Trophoblast cell (in vitro differentiated cells and primary cell): ENCODE measurements at regions not wholly inside any gene's neighbourhood (a gene's known extent, or its start where the extent isn't known, plus 50 kb on each side); places are given as distances from the start of the nearest gene placed in this dataset.
"Not testable (repeated sequence)": the region's sequence is repeated elsewhere in the genome, so short reads cannot be mapped to it uniquely, and the experiment has no call there.

Experiments
- DNase-seq, 2 donors: peaks; one replicate each; pipeline ENCODE4 v3.0.0-alpha.2; 2016
- H2AFZ ChIP-seq: 2 replicates; pipeline ENCODE4 v1.6.1; 2013; ENCODE audit warnings: low read length, moderate library complexity, mild to moderate bottlenecking; ENCODE audit not compliant: insufficient read depth, poor library complexity
- H2AK5ac ChIP-seq: 2 replicates; pipeline ENCODE4 v1.6.1; 2013; ENCODE audit warnings: mild to moderate bottlenecking, low read length
- H2BK120ac ChIP-seq: 2 replicates; pipeline ENCODE4 v1.6.1; 2013; ENCODE audit warnings: low read length, mild to moderate bottlenecking, moderate library complexity; ENCODE audit not compliant: insufficient read depth, poor library complexity
- H2BK12ac ChIP-seq: 2 replicates; pipeline ENCODE4 v1.6.1; 2013; ENCODE audit warnings: mild to moderate bottlenecking, low read length, moderate library complexity
- H2BK5ac ChIP-seq: 2 replicates; pipeline ENCODE4 v1.6.1; 2013; ENCODE audit warnings: low read length, low read depth, moderate library complexity, mild to moderate bottlenecking; ENCODE audit not compliant: poor library complexity
- H3K14ac ChIP-seq: 2 replicates; pipeline ENCODE4 v1.6.1; 2013; ENCODE audit warnings: mild to moderate bottlenecking, low read length
- H3K18ac ChIP-seq: 2 replicates; pipeline ENCODE4 v1.6.1; 2013; ENCODE audit warnings: mild to moderate bottlenecking, low read length
- H3K23ac ChIP-seq: 2 replicates; pipeline ENCODE4 v1.6.1; 2013; ENCODE audit warnings: low read length
- H3K27ac ChIP-seq: 2 replicates; pipeline ENCODE4 v1.5.1; 2013; ENCODE audit warnings: low read depth, mild to moderate bottlenecking, inconsistent platforms, low read length, moderate library complexity
- H3K27me3 ChIP-seq: 2 replicates; pipeline ENCODE4 v1.6.1; 2013; ENCODE audit warnings: inconsistent platforms, mild to moderate bottlenecking, low read length, moderate library complexity; ENCODE audit not compliant: insufficient read depth
- H3K36me3 ChIP-seq, 2 experiments: 1 replicate in 1 of 2; 2 replicates in 1 of 2; pipeline ENCODE4 v1.6.1; 2013; ENCODE audit warnings: low read length in 2 of 2, mild to moderate bottlenecking in 2 of 2, moderate library complexity in 1 of 2; ENCODE audit not compliant: insufficient read depth in 2 of 2, control insufficient read depth in 1 of 2
- H3K4ac ChIP-seq: 2 replicates; pipeline ENCODE4 v1.6.1; 2013; ENCODE audit warnings: low read depth, mild to moderate bottlenecking, low read length, moderate library complexity
- H3K4me1 ChIP-seq, 2 experiments: 1 replicate in 1 of 2; 2 replicates in 1 of 2; pipeline ENCODE4 v1.6.1; 2013; ENCODE audit warnings: low read length in 2 of 2, mild to moderate bottlenecking in 2 of 2, moderate library complexity in 1 of 2; ENCODE audit not compliant: insufficient read depth in 2 of 2, control insufficient read depth in 1 of 2
- H3K4me2 ChIP-seq: 2 replicates; pipeline ENCODE4 v1.6.1; 2013; ENCODE audit warnings: inconsistent platforms, mild to moderate bottlenecking, low read length, moderate library complexity
- H3K4me3 ChIP-seq: 2 replicates; pipeline ENCODE4 v1.5.1; 2013; ENCODE audit warnings: mild to moderate bottlenecking, low read depth, low read length, inconsistent platforms
- H3K79me1 ChIP-seq: one replicate; pipeline ENCODE4 v1.6.1; 2013; ENCODE audit warnings: low read length
- H3K79me2 ChIP-seq: 2 replicates; pipeline ENCODE4 v1.6.1; 2013; ENCODE audit warnings: low read length, mild to moderate bottlenecking; ENCODE audit not compliant: control insufficient read depth, insufficient read depth, poor library complexity
- H3K9ac ChIP-seq: 2 replicates; pipeline ENCODE4 v1.6.1; 2013; ENCODE audit warnings: mild to moderate bottlenecking, low read length
- H3K9me3 ChIP-seq: 2 replicates; pipeline ENCODE4 v1.6.1; 2013; ENCODE audit warnings: low read depth, mild to moderate bottlenecking, control low read depth, inconsistent platforms, low read length; ENCODE audit not compliant: insufficient read depth
- H4K12ac ChIP-seq: 2 replicates; pipeline ENCODE4 v1.6.1; 2013; ENCODE audit warnings: low read depth, mild to moderate bottlenecking, low read length, moderate library complexity
- H4K8ac ChIP-seq: 2 replicates; pipeline ENCODE4 v1.6.1; 2013; ENCODE audit warnings: low read depth, mild to moderate bottlenecking, low read length, moderate library complexity
- H4K91ac ChIP-seq: one replicate; pipeline ENCODE4 v1.6.1; 2013; ENCODE audit warnings: low read depth, mild to moderate bottlenecking, low read length, moderate library complexity
- WGBS: extraction: QIAGEN DNeasy Blood & Tissue Kit; methylation state at CpG from one replicate; pipeline ENCODE4 v1.1.7; 2013; ENCODE audit warnings: missing lambda C conversion rate; ENCODE audit not compliant: insufficient read length, insufficient coverage; ENCODE audit errors: extremely low coverage; 5-methylcytosine and 5-hydroxymethylcytosine counted together

GRCh38 chr1:14282707-14283106 lies 315.8 kb upstream of the KAZN start:
- no peak overlapping the region for H3K27ac ChIP-seq
- H2AFZ ChIP-seq, result no peak overlapping the region
- H3K79me2 ChIP-seq, result no peaks in the 10 kb centered on the region
- no peak overlapping the region for H2AK5ac ChIP-seq
- H3K36me3 ChIP-seq, result no peaks in the 10 kb centered on the region
- no peak overlapping the region for H4K12ac ChIP-seq
- H3K27me3 ChIP-seq, result no peaks in the 10 kb centered on the region
- no peak overlapping the region for H4K91ac ChIP-seq
- no peaks in the 10 kb centered on the region for H3K79me1 ChIP-seq
- H3K23ac ChIP-seq, result no peak overlapping the region
- H3K18ac ChIP-seq, result no peak overlapping the region
- no peak for DNase-seq
- H2BK120ac ChIP-seq, result no peak overlapping the region
- H3K9me3 ChIP-seq, result no peaks in the 10 kb centered on the region
- no CpG with 5 or more reads among the region's 7 CpGs for WGBS
- H2BK5ac ChIP-seq, result no peak overlapping the region
- H3K4me1 ChIP-seq, result no peaks in the 10 kb centered on the region
- H3K14ac ChIP-seq, result no peak overlapping the region
- H3K4me3 ChIP-seq, result no peak overlapping the region
- no peak overlapping the region for H3K9ac ChIP-seq
- no peak overlapping the region for H3K4me2 ChIP-seq
- no peak overlapping the region for H2BK12ac ChIP-seq
- no peak overlapping the region for H3K4ac ChIP-seq
- no peak overlapping the region for H4K8ac ChIP-seq

- no peaks in the 10 kb centered on the region for H3K36me3 ChIP-seq
- no peak overlapping the region for H4K91ac ChIP-seq
- no peak overlapping the region for H4K8ac ChIP-seq
- H2AK5ac ChIP-seq, result no peak overlapping the region
- H2AFZ ChIP-seq, result no peak overlapping the region
- H2BK120ac ChIP-seq, result no peak overlapping the region
- WGBS, result no CpG with 5 or more reads among the region's 2 CpGs
- H3K79me1 ChIP-seq, result no peaks in the 10 kb centered on the region
- no peak overlapping the region for H4K12ac ChIP-seq
- H3K27ac ChIP-seq, result no peak overlapping the region
- no peaks in the 10 kb centered on the region for H3K27me3 ChIP-seq
- H3K18ac ChIP-seq, result no peak overlapping the region
- no peak overlapping the region for H3K4me2 ChIP-seq
- H3K9ac ChIP-seq, result no peak overlapping the region
- DNase-seq, result no peak
- no peak overlapping the region for H3K14ac ChIP-seq
- H2BK5ac ChIP-seq, result no peak overlapping the region
- H3K4me3 ChIP-seq, result no peak overlapping the region
- H2BK12ac ChIP-seq, result no peak overlapping the region
- no peak overlapping the region for H3K23ac ChIP-seq
- H3K4ac ChIP-seq, result no peak overlapping the region
- no peaks in the 10 kb centered on the region for H3K9me3 ChIP-seq
- no peaks in the 10 kb centered on the region for H3K79me2 ChIP-seq
- H3K4me1 ChIP-seq, result no peaks in the 10 kb centered on the region
Measured at GRCh38 chr1:14285238-14285637, 313.2 kb upstream of the KAZN start.

GRCh38 chr1:14291182-14291581 lies 307.3 kb upstream of the KAZN start:
- H3K79me1 ChIP-seq, H3K4ac ChIP-seq, H3K14ac ChIP-seq, H2AK5ac ChIP-seq, H2BK12ac ChIP-seq, H3K36me3 ChIP-seq, H3K4me2 ChIP-seq, H4K8ac ChIP-seq, H3K4me3 ChIP-seq, H4K91ac ChIP-seq, H3K27ac ChIP-seq, H3K4me1 ChIP-seq, H2AFZ ChIP-seq, H3K9me3 ChIP-seq, H2BK120ac ChIP-seq, H3K9ac ChIP-seq, DNase-seq, H3K23ac ChIP-seq, H3K27me3 ChIP-seq, H3K18ac ChIP-seq, H2BK5ac ChIP-seq, H4K12ac ChIP-seq, H3K79me2 ChIP-seq: not testable (repeated sequence)
- WGBS, result no CpG with 5 or more reads among the region's 6 CpGs

GRCh38 chr1:14292520-14292919 lies 306.0 kb upstream of the KAZN start:
- no peak overlapping the region for H2AK5ac ChIP-seq
- no peak overlapping the region for H3K14ac ChIP-seq
- no peak overlapping the region for H4K12ac ChIP-seq
- no peaks in the 10 kb centered on the region for H3K4me1 ChIP-seq
- no peaks in the 10 kb centered on the region for H3K27me3 ChIP-seq
- no peak for DNase-seq
- H3K4me2 ChIP-seq, result no peak overlapping the region
- H3K27ac ChIP-seq, result no peak overlapping the region
- no peak overlapping the region for H3K4ac ChIP-seq
- peaks cover 4% of the 10 kb centered on the region for H3K9me3 ChIP-seq
- H3K36me3 ChIP-seq, result no peaks in the 10 kb centered on the region
- H2AFZ ChIP-seq, result no peak overlapping the region
- no peaks in the 10 kb centered on the region for H3K79me2 ChIP-seq
- no peak overlapping the region for H2BK120ac ChIP-seq
- H3K23ac ChIP-seq, result no peak overlapping the region
- H4K91ac ChIP-seq, result no peak overlapping the region
- no peak overlapping the region for H4K8ac ChIP-seq
- no peaks in the 10 kb centered on the region for H3K79me1 ChIP-seq
- H2BK5ac ChIP-seq, result no peak overlapping the region
- H3K18ac ChIP-seq, result no peak overlapping the region
- no peak overlapping the region for H3K4me3 ChIP-seq
- no CpG with 5 or more reads among the region's 7 CpGs for WGBS
- H3K9ac ChIP-seq, result no peak overlapping the region
- H2BK12ac ChIP-seq, result no peak overlapping the region
